Left lung (tissue), 4 donors: ENCODE measurements at regions not wholly inside any gene's neighbourhood (a gene's known extent, or its start where the extent isn't known, plus 50 kb on each side); places are given as distances from the start of the nearest gene placed in this dataset.

Experiments used
- ATAC-seq: fragments of 200-7000 bp; cut with Tn5 transposase; one replicate; pipeline ENCODE4 v1.9.1; 2020; ENCODE audit warnings: moderate library complexity
- DNase-seq, 4 donors: peaks; one replicate each; pipeline ENCODE4 v3.0.0-alpha.2; 2013 to 2020
- H3K27ac ChIP-seq, 2 donors: fragments of 200-600 bp; sonication (generic) in 1 of 2; one replicate each; pipeline versions ENCODE4 v1.5.0 to v1.8.0; 2020 to 2021
- H3K27me3 ChIP-seq, 2 donors: fragments of 200-600 bp; sonication (generic) in 1 of 2; one replicate each; pipeline versions ENCODE4 v1.5.0 to v1.8.0; 2020 to 2021
- H3K36me3 ChIP-seq, 2 donors: fragments of 200-600 bp; sonication (generic) in 1 of 2; one replicate each; pipeline versions ENCODE4 v1.5.0 to v1.8.0; 2020 to 2021
- H3K4me1 ChIP-seq, 2 donors: fragments of 200-600 bp; one replicate each; pipeline ENCODE4 v1.8.0; 2021
- H3K4me3 ChIP-seq, 2 donors: fragments of 200-600 bp; sonication (generic) in 1 of 2; one replicate each; pipeline versions ENCODE4 v1.5.0 to v1.8.0; 2020 to 2021; ENCODE audit warnings: mild to moderate bottlenecking in 1 of 2
- H3K9me3 ChIP-seq, 2 donors: fragments of 200-600 bp; sonication (generic) in 1 of 2; one replicate each; pipeline versions ENCODE4 v1.5.0 to v1.8.0; 2020 to 2021
- intact Hi-C, 2 donors: fragments of 100-400 bp; cut with DNase I; formaldehyde crosslinking; loops; one replicate each; pipeline versions ENCODE4 v1.11.2 to v1.14.2; 2022
- TF ChIP-seq, protein P1 (sequence below), 2 donors: fragments of 200-600 bp; sonication (generic) in 1 of 2; IDR thresholded peaks; one replicate each; pipeline versions ENCODE4 v1.5.0 to v1.8.0; 2021; ENCODE audit warnings: antibody characterized with exemption in 2 of 2
- donor health status: DM: no; HTN: yes; CAD: no.
- donor health status: DM: no; HTN: no; CAD: no.

DNA sequence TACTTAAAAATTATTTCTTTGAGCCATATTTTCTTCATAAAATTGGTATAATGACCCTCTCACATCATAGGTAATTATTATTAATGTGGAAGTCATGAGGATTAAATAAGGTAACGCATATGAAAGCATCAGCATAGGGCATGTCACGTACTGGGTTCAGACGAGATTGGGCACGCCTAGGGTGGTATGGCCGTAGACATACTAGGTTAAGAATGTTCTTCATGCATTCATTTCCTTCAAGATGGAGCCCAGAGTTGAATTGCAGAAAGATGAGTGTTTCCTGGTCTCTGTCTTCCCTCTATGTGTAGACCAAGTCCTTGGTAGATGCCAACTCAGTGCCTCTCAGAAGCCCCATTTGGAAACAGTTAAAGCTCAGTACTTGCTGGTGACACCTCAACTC, 174.1 kb upstream of the CLINT1 start:
- H3K27me3 ChIP-seq: no peaks in the 10 kb centered on the region
- TF ChIP-seq, protein P1, sequence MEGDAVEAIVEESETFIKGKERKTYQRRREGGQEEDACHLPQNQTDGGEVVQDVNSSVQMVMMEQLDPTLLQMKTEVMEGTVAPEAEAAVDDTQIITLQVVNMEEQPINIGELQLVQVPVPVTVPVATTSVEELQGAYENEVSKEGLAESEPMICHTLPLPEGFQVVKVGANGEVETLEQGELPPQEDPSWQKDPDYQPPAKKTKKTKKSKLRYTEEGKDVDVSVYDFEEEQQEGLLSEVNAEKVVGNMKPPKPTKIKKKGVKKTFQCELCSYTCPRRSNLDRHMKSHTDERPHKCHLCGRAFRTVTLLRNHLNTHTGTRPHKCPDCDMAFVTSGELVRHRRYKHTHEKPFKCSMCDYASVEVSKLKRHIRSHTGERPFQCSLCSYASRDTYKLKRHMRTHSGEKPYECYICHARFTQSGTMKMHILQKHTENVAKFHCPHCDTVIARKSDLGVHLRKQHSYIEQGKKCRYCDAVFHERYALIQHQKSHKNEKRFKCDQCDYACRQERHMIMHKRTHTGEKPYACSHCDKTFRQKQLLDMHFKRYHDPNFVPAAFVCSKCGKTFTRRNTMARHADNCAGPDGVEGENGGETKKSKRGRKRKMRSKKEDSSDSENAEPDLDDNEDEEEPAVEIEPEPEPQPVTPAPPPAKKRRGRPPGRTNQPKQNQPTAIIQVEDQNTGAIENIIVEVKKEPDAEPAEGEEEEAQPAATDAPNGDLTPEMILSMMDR (IDR thresholded peaks at IDR 0.05): no peak
- intact Hi-C loops: no loop called here
- peaks cover 0 to 22% of the 10 kb centered on the region in 2 donors for H3K9me3 ChIP-seq
- no peak for DNase-seq
- H3K4me1 ChIP-seq: no peaks in the 10 kb centered on the region
- no peak for ATAC-seq
- H3K27ac ChIP-seq: no peak overlapping the region
- H3K4me3 ChIP-seq: no peak overlapping the region
- no peaks in the 10 kb centered on the region for H3K36me3 ChIP-seq

DNA sequence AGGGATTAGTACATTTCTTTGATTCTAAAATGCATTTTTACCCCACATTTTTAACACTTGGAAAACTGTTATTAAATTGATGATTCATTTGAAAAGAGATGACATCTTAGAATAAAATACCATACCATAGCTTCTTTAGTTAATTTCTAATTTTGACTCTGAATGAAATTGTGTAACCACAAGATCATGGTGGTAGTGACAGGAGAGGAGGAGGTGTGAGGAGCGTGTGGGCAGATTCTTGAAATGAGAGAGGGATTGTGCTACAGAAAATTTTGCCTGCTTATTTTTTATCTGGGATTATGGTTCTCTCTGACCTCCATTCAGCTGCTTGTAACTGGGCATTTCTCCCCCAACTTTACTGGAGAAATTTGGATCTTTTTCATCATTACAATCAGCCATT, 173.3 kb upstream of the CLINT1 start:
- TF ChIP-seq, protein P1 (IDR thresholded peaks at IDR 0.05): no peak
- Histone ChIP-seq H3K36me3 (no peaks in the 10 kb centered on the region), H3K4me1 (no peaks in the 10 kb centered on the region), H3K4me3 (no peak overlapping the region), H3K9me3 (peaks cover 0 to 22% of the 10 kb centered on the region in 2 donors), H3K27ac (no peak overlapping the region), H3K27me3 (no peaks in the 10 kb centered on the region)
- ATAC-seq (no peak), DNase-seq (no peak)
- intact Hi-C loops: no loop called here

DNA sequence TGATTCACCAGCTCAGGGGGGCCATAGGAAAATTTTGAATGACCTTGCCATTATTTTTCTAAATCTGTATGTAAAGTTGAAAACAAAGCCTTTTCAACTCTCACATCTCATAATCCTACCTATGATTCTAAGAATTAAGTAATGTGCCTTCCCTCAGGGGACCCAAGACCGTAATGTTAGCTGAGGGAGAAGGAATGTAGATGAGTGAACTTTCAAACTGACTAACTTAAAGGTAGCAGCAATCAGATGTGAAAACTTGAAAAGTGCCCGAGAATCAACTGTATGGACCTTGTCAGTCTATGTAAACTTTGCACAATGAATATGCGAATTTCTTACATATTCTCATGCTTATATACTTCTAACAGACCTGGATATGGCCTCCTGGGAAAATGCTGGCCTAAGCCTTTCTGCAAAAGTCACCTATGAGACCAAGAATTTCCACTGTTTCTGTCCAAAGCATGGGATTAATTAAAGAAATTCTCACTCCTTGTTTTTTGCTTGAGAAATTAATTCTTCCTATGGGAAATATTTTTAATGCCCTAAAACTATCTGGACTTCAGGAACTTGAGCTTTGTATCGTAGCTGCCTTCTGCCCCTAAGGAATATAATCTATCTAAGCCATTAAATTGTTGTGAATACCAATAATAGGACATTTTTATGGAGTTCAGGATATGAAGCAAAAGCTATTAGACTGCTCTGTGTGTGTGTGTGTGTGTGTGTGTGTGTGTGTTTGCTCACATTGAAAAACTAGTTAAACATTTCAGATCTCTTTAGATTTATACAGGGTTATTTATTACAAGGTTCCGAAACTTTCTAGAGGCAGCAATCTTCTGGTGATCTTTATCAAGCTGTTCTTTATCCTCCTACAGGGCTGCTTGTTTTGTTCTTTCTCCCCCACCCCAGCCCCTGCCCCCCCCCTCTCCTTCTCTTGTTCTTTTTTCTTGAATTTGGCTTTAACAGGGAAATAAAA, 169.1 kb upstream of the CLINT1 start:
- no peaks in the 10 kb centered on the region for H3K4me1 ChIP-seq
- no peaks in the 10 kb centered on the region for H3K27me3 ChIP-seq
- H3K9me3 ChIP-seq: no peaks in the 10 kb centered on the region
- intact Hi-C loops: no loop called here
- H3K4me3 ChIP-seq: no peak overlapping the region
- H3K36me3 ChIP-seq: no peaks in the 10 kb centered on the region
- no peak for ATAC-seq
- TF ChIP-seq, protein P1 (IDR thresholded peaks at IDR 0.05): no peak
- H3K27ac ChIP-seq: no peak overlapping the region
- DNase-seq: peak in 1 of 4 donors; percentile 2

DNA sequence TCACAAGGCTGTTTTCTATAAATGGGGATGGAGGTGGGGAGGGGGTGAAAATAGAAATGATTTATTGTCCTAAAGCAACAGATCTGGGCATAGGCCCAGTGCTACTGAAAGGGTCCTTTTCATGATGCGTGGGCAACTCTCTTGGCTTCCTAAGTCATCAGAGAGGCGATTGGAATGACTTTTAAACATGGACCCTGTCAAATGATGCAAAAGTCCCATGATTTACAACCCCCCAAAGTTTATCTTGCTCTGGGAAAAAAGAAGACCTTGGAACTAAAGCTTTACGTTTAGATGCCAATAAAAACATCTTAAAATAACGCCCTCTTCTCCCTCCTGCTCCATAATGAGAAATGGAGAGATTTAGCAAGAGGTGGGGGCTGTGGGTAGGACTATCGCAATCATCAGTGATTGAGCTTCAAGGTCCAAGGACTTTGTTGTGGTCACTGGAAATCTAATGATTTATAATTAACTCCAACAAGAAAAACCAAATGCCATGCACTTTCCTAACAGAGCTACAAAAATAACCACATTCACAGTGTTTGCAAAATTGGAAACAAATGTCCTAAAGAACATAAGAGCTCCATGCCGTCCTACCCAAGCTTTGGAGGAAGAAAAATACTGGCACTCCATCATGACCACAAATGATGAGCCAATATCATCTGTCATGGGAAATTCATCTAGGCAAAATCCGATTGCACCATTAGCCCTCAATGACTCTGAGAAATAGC, 167.5 kb upstream of the CLINT1 start:
- no peak for DNase-seq
- TF ChIP-seq, protein P1 (IDR thresholded peaks at IDR 0.05): no peak
- H3K27ac ChIP-seq: no peak overlapping the region

DNA sequence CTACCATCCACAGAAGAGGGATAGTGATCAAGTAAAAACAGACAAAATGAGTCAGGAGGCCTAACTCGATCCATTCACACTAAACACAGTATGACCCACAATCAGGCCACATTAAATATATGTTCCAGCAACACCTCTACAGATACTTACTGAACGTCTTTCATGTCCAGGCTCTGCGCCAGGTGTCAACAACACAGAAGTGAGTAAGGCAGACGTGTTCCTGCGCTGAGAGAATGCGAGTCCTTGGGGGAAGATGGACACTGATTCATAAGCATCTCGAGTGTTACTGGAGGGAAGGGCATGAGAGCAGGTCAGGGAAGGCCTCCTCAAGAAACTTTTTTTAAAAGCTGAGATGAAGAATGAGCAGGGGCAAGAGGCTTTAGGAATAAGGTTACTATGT, 164.3 kb upstream of the CLINT1 start:
- intact Hi-C loops: no loop called here
- no peak for DNase-seq

More for the DNA sequence above, 167.5 kb upstream of the CLINT1 start:
- ATAC-seq: peak; percentile 61
- Histone ChIP-seq H3K9me3 (no peaks in the 10 kb centered on the region), H3K27me3 (no peaks in the 10 kb centered on the region), H3K4me3 (no peak overlapping the region), H3K36me3 (no peaks in the 10 kb centered on the region), H3K4me1 (no peaks in the 10 kb centered on the region)
- intact Hi-C loops: no loop called here

More for the DNA sequence above, 164.3 kb upstream of the CLINT1 start:
- H3K36me3 ChIP-seq: no peaks in the 10 kb centered on the region
- TF ChIP-seq, protein P1 (IDR thresholded peaks at IDR 0.05): no peak
- no peaks in the 10 kb centered on the region for H3K4me1 ChIP-seq
- H3K4me3 ChIP-seq: no peak overlapping the region
- no peaks in the 10 kb centered on the region for H3K27me3 ChIP-seq
- no peak overlapping the region for H3K27ac ChIP-seq
- no peaks in the 10 kb centered on the region for H3K9me3 ChIP-seq
- no peak for ATAC-seq
